Liver (tissue), 3 donors: ENCODE measurements at regions not wholly inside any gene's neighbourhood (a gene's known extent, or its start where the extent isn't known, plus 50 kb on each side); places are given as distances from the start of the nearest gene placed in this dataset.

Experiments used
- ATF3 ChIP-seq: IDR thresholded peaks from 2 replicates; pipeline ENCODE4 v1.6.1; 2016; ENCODE audit warnings: antibody characterized with exemption
- CTCF ChIP-seq: fragments of 150-350 bp; IDR thresholded peaks from 2 replicates; pipeline ENCODE4 v1.5.1; 2017; ENCODE audit warnings: improper control_type of control experiment, low read depth, low read length; ENCODE audit not compliant: missing input control
- GABPA ChIP-seq, 2 donors: IDR thresholded peaks in 1 of 2; conservative IDR thresholded peaks in 1 of 2; 2 replicates each; pipeline ENCODE4 v1.6.1; 2016; ENCODE audit warnings: antibody characterized with exemption in 2 of 2, mild to moderate bottlenecking in 1 of 2, moderate library complexity in 1 of 2
- HNF4A ChIP-seq, 2 donors: conservative IDR thresholded peaks; 2 replicates each; pipeline ENCODE4 v1.6.1; 2016; ENCODE audit warnings: antibody characterized with exemption in 2 of 2, mild to moderate bottlenecking in 2 of 2
- JUND ChIP-seq, 2 donors: IDR thresholded peaks; 2 replicates each; pipeline ENCODE4 v1.6.1; 2016; ENCODE audit warnings: antibody characterized with exemption in 2 of 2
- MAX ChIP-seq: IDR thresholded peaks from 2 replicates; pipeline ENCODE4 v1.6.1; 2016; ENCODE audit warnings: antibody characterized with exemption
- RAD21 ChIP-seq, 2 donors: IDR thresholded peaks; 2 replicates each; pipeline ENCODE4 v1.6.1; 2016; ENCODE audit warnings: antibody characterized with exemption in 2 of 2, mild to moderate bottlenecking in 2 of 2
- REST ChIP-seq: IDR thresholded peaks from 2 replicates; pipeline ENCODE4 v1.6.1; 2016; ENCODE audit warnings: antibody characterized with exemption, mild to moderate bottlenecking
- SP1 ChIP-seq: IDR thresholded peaks from 2 replicates; pipeline ENCODE4 v1.6.1; 2018; ENCODE audit warnings: antibody characterized with exemption, mild to moderate bottlenecking
- TAF1 ChIP-seq: conservative IDR thresholded peaks from 2 replicates; pipeline ENCODE4 v1.6.1; 2016; ENCODE audit warnings: antibody characterized with exemption, mild to moderate bottlenecking
- ZBTB33 ChIP-seq: IDR thresholded peaks from 2 replicates; pipeline ENCODE4 v1.6.1; 2016; ENCODE audit warnings: antibody characterized with exemption
- donor health status: healthy.
- donor health status: healthy.

- TF ChIP-seq CTCF (no peak), SP1 (no peak), RAD21 (IDR thresholded peaks at IDR 0.05) (no peak), MAX (no peak), GABPA (IDR thresholded peaks at IDR 0.05 in 1 of 2, conservative IDR thresholded peaks at IDR 0.05 in 1 of 2) (no peak), REST (no peak), ATF3 (no peak), HNF4A (conservative IDR thresholded peaks at IDR 0.05) (no peak), TAF1 (no peak), JUND (IDR thresholded peaks at IDR 0.05) (no peak), ZBTB33 (no peak)
Observed at GRCh38 chr2:234631646-234632514, 135.0 kb upstream of the ARL4C start.
